Cardiac fibroblast (primary cell): ENCODE measurements at regions not wholly inside any gene's neighbourhood (a gene's known extent, or its start where the extent isn't known, plus 50 kb on each side); places are given as distances from the start of the nearest gene placed in this dataset.

Experiments
- DNase-seq, 2 donors: peaks; one replicate each; pipeline versions ENCODE4 v3.0.0 to v3.0.0-alpha.2; 2010; ENCODE audit warnings: low read depth in 2 of 2
- H3K4me3 ChIP-seq, 2 donors: replicated peaks in 1 of 2; 1 replicate in 1 of 2; 2 replicates in 1 of 2; pipeline ENCODE4 v1.5.1; 2011; ENCODE audit warnings: low read depth in 2 of 2, low read length in 2 of 2, mild to moderate bottlenecking in 2 of 2, moderate library complexity in 1 of 2
- TF ChIP-seq, protein P1 (sequence below): IDR thresholded peaks from one replicate; pipeline ENCODE4 v1.5.1; 2011; ENCODE audit warnings: low read depth, mild to moderate bottlenecking, low read length, inconsistent platforms

DNA sequence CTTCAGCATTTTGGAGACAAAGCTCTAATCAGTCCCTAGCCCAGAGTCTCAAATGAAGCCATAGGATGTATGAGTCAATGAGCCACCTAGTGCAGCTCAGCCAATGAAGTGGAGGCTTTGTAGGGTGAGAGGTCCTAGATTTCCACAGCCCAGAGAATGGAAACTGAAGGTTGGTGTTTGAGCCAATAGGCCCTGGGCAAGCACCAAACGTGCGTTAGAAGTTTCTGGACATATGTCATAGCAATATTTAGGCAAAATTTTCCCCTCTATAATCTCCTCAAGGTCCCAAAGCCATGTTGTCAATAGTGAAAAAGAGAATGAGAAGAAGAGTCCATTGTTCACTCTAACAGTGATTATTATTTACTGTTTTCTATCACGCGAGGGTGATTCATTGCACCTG is 361.3 kb downstream of the PLPP3 start:
- H3K4me3 ChIP-seq = no peak overlapping the region
- TF ChIP-seq, protein P1, sequence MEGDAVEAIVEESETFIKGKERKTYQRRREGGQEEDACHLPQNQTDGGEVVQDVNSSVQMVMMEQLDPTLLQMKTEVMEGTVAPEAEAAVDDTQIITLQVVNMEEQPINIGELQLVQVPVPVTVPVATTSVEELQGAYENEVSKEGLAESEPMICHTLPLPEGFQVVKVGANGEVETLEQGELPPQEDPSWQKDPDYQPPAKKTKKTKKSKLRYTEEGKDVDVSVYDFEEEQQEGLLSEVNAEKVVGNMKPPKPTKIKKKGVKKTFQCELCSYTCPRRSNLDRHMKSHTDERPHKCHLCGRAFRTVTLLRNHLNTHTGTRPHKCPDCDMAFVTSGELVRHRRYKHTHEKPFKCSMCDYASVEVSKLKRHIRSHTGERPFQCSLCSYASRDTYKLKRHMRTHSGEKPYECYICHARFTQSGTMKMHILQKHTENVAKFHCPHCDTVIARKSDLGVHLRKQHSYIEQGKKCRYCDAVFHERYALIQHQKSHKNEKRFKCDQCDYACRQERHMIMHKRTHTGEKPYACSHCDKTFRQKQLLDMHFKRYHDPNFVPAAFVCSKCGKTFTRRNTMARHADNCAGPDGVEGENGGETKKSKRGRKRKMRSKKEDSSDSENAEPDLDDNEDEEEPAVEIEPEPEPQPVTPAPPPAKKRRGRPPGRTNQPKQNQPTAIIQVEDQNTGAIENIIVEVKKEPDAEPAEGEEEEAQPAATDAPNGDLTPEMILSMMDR = no peak

DNA sequence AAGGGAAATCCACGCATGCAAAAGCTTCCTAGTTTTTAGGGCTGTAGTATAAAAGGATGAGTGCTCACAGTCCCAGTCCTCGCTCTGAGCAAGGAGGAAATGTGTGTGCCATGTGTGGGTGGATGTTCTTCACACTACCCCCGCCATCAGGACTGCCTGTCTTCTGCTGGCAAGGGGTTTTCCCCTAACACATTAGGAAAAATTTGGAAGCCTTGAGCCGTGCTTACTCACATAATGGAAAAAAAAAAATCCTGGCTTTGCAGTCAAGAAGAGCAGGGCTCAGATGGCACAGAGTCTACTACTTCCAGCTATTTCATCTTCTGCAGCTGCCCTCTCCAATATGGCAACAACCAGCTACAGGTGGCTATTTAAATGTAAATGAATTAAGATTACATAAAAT is 363.1 kb downstream of the PLPP3 start:
- no peak overlapping the region for H3K4me3 ChIP-seq
- peak; percentile 32 to 57 for DNase-seq
- TF ChIP-seq, protein P1 = no peak

More for the DNA sequence above, 361.3 kb downstream of the PLPP3 start:
- DNase-seq = no peak

DNA sequence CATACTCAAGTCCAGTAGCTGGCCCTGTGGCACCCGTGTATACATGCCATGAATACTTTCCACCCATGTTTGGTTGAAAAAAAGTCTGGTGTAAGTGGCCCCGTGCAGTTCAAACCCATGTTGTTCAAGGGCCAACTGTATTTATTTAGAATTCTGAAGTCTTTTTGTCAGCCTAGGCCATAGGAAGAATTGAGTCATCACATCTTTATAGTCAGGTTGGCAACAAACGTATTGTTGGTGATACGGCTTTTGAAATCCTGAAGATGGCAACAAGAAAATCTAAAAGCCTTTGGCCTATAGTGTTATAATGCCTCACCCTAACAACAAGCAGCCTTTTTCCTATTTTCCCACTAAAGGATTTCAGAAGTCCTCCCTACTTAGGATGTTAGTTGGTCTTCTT is 363.6 kb downstream of the PLPP3 start:
- TF ChIP-seq, protein P1 = no peak
- peak in 1 of 2 donors; percentile 13 for DNase-seq
- H3K4me3 ChIP-seq = no peak overlapping the region

DNA sequence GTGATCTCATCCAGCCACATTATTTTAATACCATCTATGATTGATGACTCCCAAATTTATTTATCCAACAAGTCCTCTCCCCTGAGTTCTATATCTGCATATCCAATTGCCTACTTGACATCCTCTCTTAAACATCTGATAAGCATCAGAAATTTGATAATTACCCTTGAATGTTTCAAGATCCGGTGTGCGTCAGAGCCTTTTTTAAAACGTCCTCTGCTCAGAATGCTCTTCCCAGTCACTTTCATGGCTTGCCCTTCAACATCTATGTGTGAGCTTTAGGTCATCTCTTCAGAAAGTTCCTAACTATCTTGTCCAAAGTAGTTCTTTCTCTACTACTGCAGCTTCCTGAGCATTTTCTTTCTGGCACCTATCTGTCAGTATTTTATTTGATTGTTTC is 364.3 kb downstream of the PLPP3 start:
- no peak for DNase-seq

DNA sequence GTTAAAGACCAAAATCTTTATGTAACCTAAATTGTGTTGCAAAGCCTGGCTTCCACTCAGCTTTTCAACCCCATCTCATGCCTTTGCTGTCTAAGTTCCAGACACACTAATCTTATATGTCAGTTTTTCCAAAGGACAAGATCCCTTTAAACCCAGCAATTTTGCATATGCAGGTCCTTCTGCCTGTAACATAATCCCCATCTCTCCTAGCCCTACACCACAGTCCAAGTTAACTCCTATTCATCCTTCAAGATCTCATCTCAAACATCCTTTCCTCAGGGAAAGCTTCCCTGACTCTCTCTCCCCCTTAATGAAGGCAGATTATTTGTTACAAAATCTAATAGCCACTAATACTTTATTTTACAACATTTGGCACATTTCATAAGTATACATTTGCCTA is 366.3 kb downstream of the PLPP3 start:
- TF ChIP-seq, protein P1 = no peak
- no peak for DNase-seq
- H3K4me3 ChIP-seq = no peak overlapping the region

More for the DNA sequence above, 364.3 kb downstream of the PLPP3 start:
- no peak overlapping the region for H3K4me3 ChIP-seq
- TF ChIP-seq, protein P1 = no peak

DNA sequence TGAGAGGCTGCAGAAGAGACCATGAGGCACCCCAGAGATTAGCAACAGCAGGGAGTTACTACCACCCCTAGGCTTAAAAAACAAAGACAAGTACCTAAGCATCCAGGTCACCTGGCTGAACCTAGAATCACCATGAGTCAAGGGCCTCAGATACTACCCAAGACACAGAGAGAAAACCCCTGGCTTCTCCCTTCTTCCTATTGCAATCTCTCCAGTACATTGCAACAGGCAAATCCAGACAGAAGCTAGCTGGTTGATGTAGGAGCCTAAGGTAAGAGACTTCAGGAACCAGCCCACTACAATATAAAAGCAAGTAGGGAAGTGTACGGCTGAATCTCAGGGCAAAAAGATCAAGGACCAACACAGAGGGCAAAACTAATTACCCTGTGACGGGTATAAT is 367.2 kb downstream of the PLPP3 start:
- no peak overlapping the region for H3K4me3 ChIP-seq
- TF ChIP-seq, protein P1 = no peak
- no peak for DNase-seq

DNA sequence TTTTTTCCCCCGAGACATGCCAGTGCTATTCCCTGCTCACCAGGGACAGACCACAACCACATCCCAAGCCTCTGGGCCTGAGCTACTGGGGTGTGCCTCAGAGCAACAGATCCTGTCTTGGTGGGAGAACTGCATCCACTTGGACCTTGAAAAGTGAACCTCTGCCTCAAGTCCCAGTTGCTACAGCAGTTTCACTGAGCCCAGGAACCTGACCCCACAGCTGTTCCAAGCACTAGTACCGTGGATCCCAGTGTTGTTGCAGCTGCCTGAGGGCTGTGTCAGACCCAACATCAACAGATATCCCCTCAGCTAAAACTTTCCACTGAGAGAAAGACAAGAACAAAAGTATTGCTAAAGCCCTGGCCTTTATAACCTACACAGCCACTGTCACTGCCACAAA is 373.0 kb downstream of the PLPP3 start:
- H3K4me3 ChIP-seq = no peak overlapping the region
- TF ChIP-seq, protein P1 = no peak
- DNase-seq = no peak
